Liver (tissue), 7 donors: ENCODE measurements at regions not wholly inside any gene's neighbourhood (a gene's known extent, or its start where the extent isn't known, plus 50 kb on each side); places are given as distances from the start of the nearest gene placed in this dataset.

Experiments
- DNase-seq: peaks from one replicate; pipeline ENCODE4 v3.0.0-alpha.2; 2017; ENCODE audit warnings: low spot score
- H3K27ac ChIP-seq, 2 donors: one replicate each; pipeline ENCODE4 v1.7.0; 2013; ENCODE audit warnings: inconsistent platforms in 2 of 2, low read length in 2 of 2, control low read depth in 1 of 2, low read depth in 1 of 2, mild to moderate bottlenecking in 1 of 2
- H3K27me3 ChIP-seq, 4 donors: one replicate each; pipeline versions ENCODE4 v1.6.1 to v1.7.0; 2013; ENCODE audit warnings: low read length in 3 of 4, inconsistent platforms in 1 of 4, mild to moderate bottlenecking in 1 of 4, moderate library complexity in 1 of 4; ENCODE audit not compliant: control insufficient read depth in 4 of 4, insufficient read depth in 4 of 4
- H3K36me3 ChIP-seq, 4 donors: one replicate each; pipeline versions ENCODE4 v1.6.1 to v1.7.0; 2013; ENCODE audit warnings: low read length in 3 of 4, mild to moderate bottlenecking in 3 of 4, low read depth in 1 of 4, moderate library complexity in 1 of 4; ENCODE audit not compliant: control insufficient read depth in 4 of 4, insufficient read depth in 3 of 4
- H3K4me1 ChIP-seq, 4 donors: one replicate each; pipeline versions ENCODE4 v1.6.1 to v1.7.0; 2013; ENCODE audit warnings: low read length in 3 of 4, mild to moderate bottlenecking in 3 of 4, moderate library complexity in 1 of 4; ENCODE audit not compliant: control insufficient read depth in 4 of 4, insufficient read depth in 4 of 4
- H3K4me3 ChIP-seq, 3 donors: one replicate each; pipeline versions ENCODE4 v1.6.1 to v1.7.0; 2013; ENCODE audit warnings: low read length in 3 of 3, control low read depth in 1 of 3, low read depth in 1 of 3, mild to moderate bottlenecking in 1 of 3
- H3K9ac ChIP-seq, 2 donors: one replicate each; pipeline ENCODE4 v1.7.0; 2013; ENCODE audit warnings: low read length in 2 of 2, mild to moderate bottlenecking in 2 of 2, moderate library complexity in 2 of 2, control low read depth in 1 of 2, low read depth in 1 of 2
- H3K9me3 ChIP-seq, 4 donors: one replicate each; pipeline versions ENCODE4 v1.6.1 to v1.7.0; 2013; ENCODE audit warnings: low read length in 3 of 4; ENCODE audit not compliant: control insufficient read depth in 4 of 4
- ATF3 ChIP-seq: IDR thresholded peaks from 2 replicates; pipeline ENCODE4 v1.6.1; 2016; ENCODE audit warnings: antibody characterized with exemption
- EGR1 ChIP-seq, 2 donors: IDR thresholded peaks; 2 replicates each; pipeline ENCODE4 v1.6.1; 2016 to 2018; ENCODE audit warnings: antibody characterized with exemption in 2 of 2, low read depth in 2 of 2
- FOXA1 ChIP-seq: IDR thresholded peaks from 2 replicates; pipeline ENCODE4 v1.6.1; 2016; ENCODE audit warnings: antibody characterized with exemption
- FOXA2 ChIP-seq: IDR thresholded peaks from 2 replicates; pipeline ENCODE4 v1.6.1; 2016; ENCODE audit warnings: antibody characterized with exemption
- GABPA ChIP-seq, 2 donors: IDR thresholded peaks in 1 of 2; conservative IDR thresholded peaks in 1 of 2; 2 replicates each; pipeline ENCODE4 v1.6.1; 2016; ENCODE audit warnings: antibody characterized with exemption in 2 of 2, mild to moderate bottlenecking in 1 of 2, moderate library complexity in 1 of 2
- HNF4A ChIP-seq, 2 donors: conservative IDR thresholded peaks; 2 replicates each; pipeline ENCODE4 v1.6.1; 2016; ENCODE audit warnings: antibody characterized with exemption in 2 of 2, mild to moderate bottlenecking in 2 of 2
- HNF4G ChIP-seq: IDR thresholded peaks from 2 replicates; pipeline ENCODE4 v1.6.1; 2016; ENCODE audit warnings: antibody characterized with exemption
- JUND ChIP-seq, 2 donors: IDR thresholded peaks; 2 replicates each; pipeline ENCODE4 v1.6.1; 2016; ENCODE audit warnings: antibody characterized with exemption in 2 of 2
- NR2F2 ChIP-seq: IDR thresholded peaks from 2 replicates; pipeline ENCODE4 v1.6.1; 2016; ENCODE audit warnings: antibody characterized with exemption
- RAD21 ChIP-seq, 2 donors: IDR thresholded peaks; 2 replicates each; pipeline ENCODE4 v1.6.1; 2016; ENCODE audit warnings: antibody characterized with exemption in 2 of 2, mild to moderate bottlenecking in 2 of 2
- RXRA ChIP-seq, 2 donors: IDR thresholded peaks; 2 replicates each; pipeline ENCODE4 v1.6.1; 2017 to 2018; ENCODE audit warnings: antibody characterized with exemption in 2 of 2, mild to moderate bottlenecking in 1 of 2
- SP1 ChIP-seq: IDR thresholded peaks from 2 replicates; pipeline ENCODE4 v1.6.1; 2018; ENCODE audit warnings: antibody characterized with exemption, mild to moderate bottlenecking
- TAF1 ChIP-seq: conservative IDR thresholded peaks from 2 replicates; pipeline ENCODE4 v1.6.1; 2016; ENCODE audit warnings: antibody characterized with exemption, mild to moderate bottlenecking
- YY1 ChIP-seq: IDR thresholded peaks from 2 replicates; pipeline ENCODE4 v1.6.1; 2016; ENCODE audit warnings: antibody characterized with exemption, mild to moderate bottlenecking
- WGBS: extraction: QIAGEN DNeasy Blood & Tissue Kit; methylation state at CpG from one replicate; pipeline ENCODE4 v1.1.7; 2013; 5-methylcytosine and 5-hydroxymethylcytosine counted together
- TF ChIP-seq, protein P1 (sequence below): IDR thresholded peaks from 2 replicates; pipeline ENCODE4 v1.6.1; 2016; ENCODE audit warnings: antibody characterized with exemption
- TF ChIP-seq, protein P2 (sequence below): IDR thresholded peaks from 2 replicates; pipeline ENCODE4 v1.6.1; 2016; ENCODE audit warnings: antibody characterized with exemption, mild to moderate bottlenecking
- TF ChIP-seq, protein P3 (sequence below): IDR thresholded peaks from 2 replicates; pipeline ENCODE4 v1.6.1; 2016; ENCODE audit warnings: antibody characterized with exemption
- donor health status: healthy.
- donor health status: healthy.
- donor health status: healthy.
- donor health status: healthy.

- peaks cover under 1 to 3% (median 1%) of the 10 kb centered on the region in 4 donors for H3K9me3 ChIP-seq
- no peak overlapping the region for H3K9ac ChIP-seq
- WGBS = 81% methylated on average over 1 of the region's 1 CpG
- DNase-seq = no peak
- H3K27me3 ChIP-seq = no peaks in the 10 kb centered on the region
- H3K4me3 ChIP-seq = no peak overlapping the region
- H3K27ac ChIP-seq = no peak overlapping the region
- no peaks in the 10 kb centered on the region for H3K36me3 ChIP-seq
- peaks cover 0 to under 1% (median 0%) of the 10 kb centered on the region in 4 donors for H3K4me1 ChIP-seq
- no peak for TF ChIP-seq YY1
- TF ChIP-seq SP1 = no peak
- no peak for TF ChIP-seq FOXA1
- no peak for TF ChIP-seq EGR1 (IDR thresholded peaks at IDR 0.05; ENCODE audit: low read depth in 2 of 2)
- no peak for TF ChIP-seq ATF3
- no peak for TF ChIP-seq RAD21 (IDR thresholded peaks at IDR 0.05)
- no peak for TF ChIP-seq RXRA (IDR thresholded peaks at IDR 0.05)
- TF ChIP-seq HNF4G = no peak
- TF ChIP-seq, protein P1, sequence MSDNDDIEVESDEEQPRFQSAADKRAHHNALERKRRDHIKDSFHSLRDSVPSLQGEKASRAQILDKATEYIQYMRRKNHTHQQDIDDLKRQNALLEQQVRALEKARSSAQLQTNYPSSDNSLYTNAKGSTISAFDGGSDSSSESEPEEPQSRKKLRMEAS = no peak
- TF ChIP-seq, protein P2, sequence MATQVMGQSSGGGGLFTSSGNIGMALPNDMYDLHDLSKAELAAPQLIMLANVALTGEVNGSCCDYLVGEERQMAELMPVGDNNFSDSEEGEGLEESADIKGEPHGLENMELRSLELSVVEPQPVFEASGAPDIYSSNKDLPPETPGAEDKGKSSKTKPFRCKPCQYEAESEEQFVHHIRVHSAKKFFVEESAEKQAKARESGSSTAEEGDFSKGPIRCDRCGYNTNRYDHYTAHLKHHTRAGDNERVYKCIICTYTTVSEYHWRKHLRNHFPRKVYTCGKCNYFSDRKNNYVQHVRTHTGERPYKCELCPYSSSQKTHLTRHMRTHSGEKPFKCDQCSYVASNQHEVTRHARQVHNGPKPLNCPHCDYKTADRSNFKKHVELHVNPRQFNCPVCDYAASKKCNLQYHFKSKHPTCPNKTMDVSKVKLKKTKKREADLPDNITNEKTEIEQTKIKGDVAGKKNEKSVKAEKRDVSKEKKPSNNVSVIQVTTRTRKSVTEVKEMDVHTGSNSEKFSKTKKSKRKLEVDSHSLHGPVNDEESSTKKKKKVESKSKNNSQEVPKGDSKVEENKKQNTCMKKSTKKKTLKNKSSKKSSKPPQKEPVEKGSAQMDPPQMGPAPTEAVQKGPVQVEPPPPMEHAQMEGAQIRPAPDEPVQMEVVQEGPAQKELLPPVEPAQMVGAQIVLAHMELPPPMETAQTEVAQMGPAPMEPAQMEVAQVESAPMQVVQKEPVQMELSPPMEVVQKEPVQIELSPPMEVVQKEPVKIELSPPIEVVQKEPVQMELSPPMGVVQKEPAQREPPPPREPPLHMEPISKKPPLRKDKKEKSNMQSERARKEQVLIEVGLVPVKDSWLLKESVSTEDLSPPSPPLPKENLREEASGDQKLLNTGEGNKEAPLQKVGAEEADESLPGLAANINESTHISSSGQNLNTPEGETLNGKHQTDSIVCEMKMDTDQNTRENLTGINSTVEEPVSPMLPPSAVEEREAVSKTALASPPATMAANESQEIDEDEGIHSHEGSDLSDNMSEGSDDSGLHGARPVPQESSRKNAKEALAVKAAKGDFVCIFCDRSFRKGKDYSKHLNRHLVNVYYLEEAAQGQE = no peak
- TF ChIP-seq, protein P3, sequence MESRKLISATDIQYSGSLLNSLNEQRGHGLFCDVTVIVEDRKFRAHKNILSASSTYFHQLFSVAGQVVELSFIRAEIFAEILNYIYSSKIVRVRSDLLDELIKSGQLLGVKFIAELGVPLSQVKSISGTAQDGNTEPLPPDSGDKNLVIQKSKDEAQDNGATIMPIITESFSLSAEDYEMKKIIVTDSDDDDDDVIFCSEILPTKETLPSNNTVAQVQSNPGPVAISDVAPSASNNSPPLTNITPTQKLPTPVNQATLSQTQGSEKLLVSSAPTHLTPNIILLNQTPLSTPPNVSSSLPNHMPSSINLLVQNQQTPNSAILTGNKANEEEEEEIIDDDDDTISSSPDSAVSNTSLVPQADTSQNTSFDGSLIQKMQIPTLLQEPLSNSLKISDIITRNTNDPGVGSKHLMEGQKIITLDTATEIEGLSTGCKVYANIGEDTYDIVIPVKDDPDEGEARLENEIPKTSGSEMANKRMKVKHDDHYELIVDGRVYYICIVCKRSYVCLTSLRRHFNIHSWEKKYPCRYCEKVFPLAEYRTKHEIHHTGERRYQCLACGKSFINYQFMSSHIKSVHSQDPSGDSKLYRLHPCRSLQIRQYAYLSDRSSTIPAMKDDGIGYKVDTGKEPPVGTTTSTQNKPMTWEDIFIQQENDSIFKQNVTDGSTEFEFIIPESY = no peak
- TF ChIP-seq TAF1 = no peak
Observed at GRCh38 chr1:219000005-219000404, 173.7 kb upstream of the LYPLAL1 start.

- 70% methylated on average over 1 of the region's 1 CpG for WGBS
- H3K9me3 ChIP-seq = peaks cover 1 to 4% (median 3%) of the 10 kb centered on the region in 4 donors
- no peak for DNase-seq
- no peaks in the 10 kb centered on the region for H3K27me3 ChIP-seq
- H3K27ac ChIP-seq = no peak overlapping the region
- no peak overlapping the region for H3K9ac ChIP-seq
- H3K4me3 ChIP-seq = no peak overlapping the region
- H3K4me1 ChIP-seq = no peaks in the 10 kb centered on the region
- no peaks in the 10 kb centered on the region for H3K36me3 ChIP-seq
- no peak for TF ChIP-seq NR2F2
- TF ChIP-seq EGR1 (IDR thresholded peaks at IDR 0.05; ENCODE audit: low read depth in 2 of 2) = no peak
- no peak for TF ChIP-seq YY1
- no peak for TF ChIP-seq RXRA (IDR thresholded peaks at IDR 0.05)
- no peak for TF ChIP-seq HNF4A (conservative IDR thresholded peaks at IDR 0.05)
- no peak for TF ChIP-seq HNF4G
- TF ChIP-seq, protein P2 = no peak
- TF ChIP-seq, protein P3 = no peak
- TF ChIP-seq TAF1 = no peak
- TF ChIP-seq ATF3 = no peak
- no peak for TF ChIP-seq FOXA2
- TF ChIP-seq FOXA1 = no peak
- no peak for TF ChIP-seq JUND (IDR thresholded peaks at IDR 0.05)
- TF ChIP-seq RAD21 (IDR thresholded peaks at IDR 0.05) = no peak
- TF ChIP-seq, protein P1 = no peak
- TF ChIP-seq GABPA (IDR thresholded peaks at IDR 0.05 in 1 of 2, conservative IDR thresholded peaks at IDR 0.05 in 1 of 2) = no peak
Observed at GRCh38 chr1:219000631-219001030, 173.0 kb upstream of the LYPLAL1 start.
